ENCODE measurements at regions not wholly inside any gene's neighbourhood (a gene's known extent, or its start where the extent isn't known, plus 50 kb on each side); places are given as distances from the start of the nearest gene placed in this dataset.

DNA sequence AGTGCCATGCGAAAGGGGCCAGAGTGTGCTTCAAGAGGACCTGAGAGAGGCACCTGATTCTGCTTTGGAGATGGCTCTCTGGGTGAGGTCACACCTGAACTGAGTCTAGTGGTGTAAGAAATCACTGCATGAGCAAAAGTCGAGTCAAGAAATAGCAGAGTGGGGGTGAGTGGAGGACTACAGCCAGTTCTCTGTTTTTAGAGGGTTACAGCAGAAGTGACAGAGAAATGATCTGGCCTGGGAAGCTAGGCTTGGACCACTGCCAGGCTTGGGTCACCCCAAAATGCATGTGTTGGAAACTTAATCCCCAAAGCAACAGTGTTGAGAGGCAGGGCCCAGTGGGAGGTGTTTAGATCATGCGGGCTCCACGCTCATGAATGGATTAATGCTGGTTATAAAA, 312.0 kb downstream of the CBLN1 start:
- TF ChIP-seq, protein P1, sequence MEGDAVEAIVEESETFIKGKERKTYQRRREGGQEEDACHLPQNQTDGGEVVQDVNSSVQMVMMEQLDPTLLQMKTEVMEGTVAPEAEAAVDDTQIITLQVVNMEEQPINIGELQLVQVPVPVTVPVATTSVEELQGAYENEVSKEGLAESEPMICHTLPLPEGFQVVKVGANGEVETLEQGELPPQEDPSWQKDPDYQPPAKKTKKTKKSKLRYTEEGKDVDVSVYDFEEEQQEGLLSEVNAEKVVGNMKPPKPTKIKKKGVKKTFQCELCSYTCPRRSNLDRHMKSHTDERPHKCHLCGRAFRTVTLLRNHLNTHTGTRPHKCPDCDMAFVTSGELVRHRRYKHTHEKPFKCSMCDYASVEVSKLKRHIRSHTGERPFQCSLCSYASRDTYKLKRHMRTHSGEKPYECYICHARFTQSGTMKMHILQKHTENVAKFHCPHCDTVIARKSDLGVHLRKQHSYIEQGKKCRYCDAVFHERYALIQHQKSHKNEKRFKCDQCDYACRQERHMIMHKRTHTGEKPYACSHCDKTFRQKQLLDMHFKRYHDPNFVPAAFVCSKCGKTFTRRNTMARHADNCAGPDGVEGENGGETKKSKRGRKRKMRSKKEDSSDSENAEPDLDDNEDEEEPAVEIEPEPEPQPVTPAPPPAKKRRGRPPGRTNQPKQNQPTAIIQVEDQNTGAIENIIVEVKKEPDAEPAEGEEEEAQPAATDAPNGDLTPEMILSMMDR (IDR thresholded peaks at IDR 0.05; ENCODE audit: borderline replicate concordance), result no peak

DNA sequence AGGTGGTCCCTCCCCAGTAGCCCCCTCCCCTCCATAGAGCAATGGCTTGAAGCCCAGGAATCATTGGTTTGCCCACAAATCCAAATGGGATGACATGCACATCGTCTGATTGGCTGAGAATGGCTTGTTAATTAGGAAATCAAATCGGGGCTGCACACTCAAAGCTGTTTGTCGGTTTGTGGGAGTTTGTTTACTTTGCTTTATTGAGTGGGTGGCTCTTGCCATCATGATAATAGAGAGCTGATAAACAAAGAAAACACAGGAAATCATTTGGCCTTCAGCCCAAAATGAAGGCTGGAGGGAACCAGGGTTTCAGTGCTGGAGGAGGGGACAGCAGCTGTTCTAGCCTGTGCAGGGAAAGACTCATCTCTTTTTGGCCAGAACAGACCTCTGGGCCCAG, 316.3 kb downstream of the CBLN1 start:
- TF ChIP-seq, protein P1 (IDR thresholded peaks at IDR 0.05; ENCODE audit: borderline replicate concordance), result no peak
- Histone ChIP-seq H3K27ac (replicated peaks) (no peak overlapping the region), H3K4me3 (no peak overlapping the region)

More for the DNA sequence above, 312.0 kb downstream of the CBLN1 start:
- H3K4me1 ChIP-seq, result no peaks in the 10 kb centered on the region
- H3K36me3 ChIP-seq, result no peaks in the 10 kb centered on the region
- H3K4me3 ChIP-seq, result no peak overlapping the region
- H3K9me3 ChIP-seq (replicated peaks), result no peaks in the 10 kb centered on the region
- H3K27me3 ChIP-seq (ENCODE audit: low read depth), result no peaks in the 10 kb centered on the region
- no peak overlapping the region for H3K27ac ChIP-seq (replicated peaks)
- no peak for DNase-seq
- intact Hi-C loops (cut with micrococcal nuclease), result no loop called here

DNA sequence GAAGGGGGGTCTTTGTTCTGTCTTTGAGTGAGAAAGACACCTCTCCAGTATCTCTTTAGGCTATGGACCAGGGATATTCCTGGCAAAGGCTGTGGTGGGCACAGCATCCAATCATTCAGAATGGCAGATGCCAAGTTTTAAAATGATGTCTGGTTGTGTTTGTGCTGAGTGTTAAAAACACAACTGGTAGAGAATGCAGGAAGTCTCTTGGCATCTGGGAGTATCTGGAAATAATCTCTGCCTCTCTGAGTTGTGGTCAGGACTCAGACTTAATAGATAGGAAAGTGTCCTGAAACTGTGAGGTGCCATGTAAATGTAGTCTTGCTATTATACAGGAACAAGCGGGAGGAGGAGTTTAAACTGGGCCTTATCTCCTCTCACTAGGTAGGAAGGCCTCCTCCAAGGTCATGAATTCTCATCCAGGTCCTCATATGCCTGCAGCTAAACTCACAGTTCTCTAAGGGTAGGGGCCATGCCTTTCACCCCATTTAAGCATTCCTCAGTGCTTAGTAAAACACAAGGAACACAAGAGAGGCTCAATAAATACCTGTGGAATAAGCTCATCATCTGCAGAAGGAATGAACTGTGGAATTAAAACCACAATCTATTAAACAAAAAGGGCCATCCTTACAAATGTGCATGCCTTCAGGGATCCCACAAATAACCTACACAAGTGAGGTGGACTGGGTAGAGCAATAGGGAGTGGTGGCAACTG, 317.6 kb downstream of the CBLN1 start:
- H3K27me3 ChIP-seq (ENCODE audit: low read depth), result no peaks in the 10 kb centered on the region
- intact Hi-C loops (cut with micrococcal nuclease), result no loop called here
- no peak overlapping the region for H3K27ac ChIP-seq (replicated peaks)
- H3K9me3 ChIP-seq (replicated peaks), result no peaks in the 10 kb centered on the region
- no peak overlapping the region for H3K4me3 ChIP-seq
- DNase-seq, result no peak
- H3K4me1 ChIP-seq, result peaks cover 5% of the 10 kb centered on the region
- TF ChIP-seq, protein P1 (IDR thresholded peaks at IDR 0.05; ENCODE audit: borderline replicate concordance), result no peak
- no peaks in the 10 kb centered on the region for H3K36me3 ChIP-seq

More for the DNA sequence above, 316.3 kb downstream of the CBLN1 start:
- intact Hi-C loops (cut with micrococcal nuclease), result no loop called here
- no peaks in the 10 kb centered on the region for H3K9me3 ChIP-seq (replicated peaks)
- H3K4me1 ChIP-seq, result no peaks in the 10 kb centered on the region
- H3K36me3 ChIP-seq, result no peaks in the 10 kb centered on the region
- DNase-seq, result no peak
- no peaks in the 10 kb centered on the region for H3K27me3 ChIP-seq (ENCODE audit: low read depth)

DNA sequence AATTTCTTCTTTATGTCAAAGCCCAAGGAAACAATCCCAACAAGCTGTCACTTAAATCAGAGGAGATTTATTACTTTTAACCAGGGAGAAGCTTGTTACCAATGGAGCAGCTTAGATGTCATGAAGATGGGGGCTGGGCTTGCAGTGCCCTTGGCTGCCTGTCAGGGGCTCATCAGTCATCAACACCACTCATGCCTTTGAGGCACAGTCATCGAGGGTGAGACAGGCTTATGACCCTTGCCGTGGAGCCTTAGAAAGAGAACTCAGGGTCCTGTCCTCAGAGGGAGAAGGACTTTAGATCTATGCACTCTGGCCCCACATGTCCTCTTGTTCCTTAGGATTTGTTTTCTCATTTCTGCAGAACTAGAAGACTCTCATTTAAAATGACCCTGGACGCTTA, 318.3 kb downstream of the CBLN1 start:
- no peak overlapping the region for H3K27ac ChIP-seq (replicated peaks)
- no peaks in the 10 kb centered on the region for H3K36me3 ChIP-seq
- no peaks in the 10 kb centered on the region for H3K27me3 ChIP-seq (ENCODE audit: low read depth)
- DNase-seq, result no peak
- intact Hi-C loops (cut with micrococcal nuclease), result no loop called here
- H3K9me3 ChIP-seq (replicated peaks), result no peaks in the 10 kb centered on the region
- H3K4me3 ChIP-seq, result no peak overlapping the region
- TF ChIP-seq, protein P1 (IDR thresholded peaks at IDR 0.05; ENCODE audit: borderline replicate concordance), result no peak
- H3K4me1 ChIP-seq, result peaks cover 12% of the 10 kb centered on the region

DNA sequence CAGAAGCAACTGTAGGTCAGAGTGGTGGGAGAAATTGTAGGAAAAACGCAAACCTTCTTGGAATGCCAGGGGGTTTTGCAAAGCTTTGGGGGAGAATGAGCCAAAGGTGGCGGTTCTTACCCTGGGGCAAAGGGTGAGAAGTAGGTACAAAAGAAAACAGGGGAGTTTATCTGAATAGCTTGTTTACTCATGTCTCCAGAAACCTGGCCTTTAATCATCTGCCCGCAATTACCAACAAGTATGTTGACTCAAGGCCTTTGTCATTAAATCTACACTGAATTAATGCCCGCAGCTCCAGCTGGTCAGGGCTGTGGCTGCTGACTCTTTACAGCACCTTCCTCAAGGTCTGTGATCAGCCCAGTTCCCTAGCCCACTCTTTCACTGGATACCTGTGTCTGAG, 320.1 kb downstream of the CBLN1 start:
- intact Hi-C loops (cut with micrococcal nuclease), result no loop called here
- Histone ChIP-seq H3K27ac (replicated peaks) (no peak overlapping the region), H3K4me1 (peaks cover 12% of the 10 kb centered on the region)

More for the DNA sequence above, 320.1 kb downstream of the CBLN1 start:
- Histone ChIP-seq H3K36me3 (no peaks in the 10 kb centered on the region), H3K4me3 (no peak overlapping the region), H3K9me3 (replicated peaks) (no peaks in the 10 kb centered on the region), H3K27me3 (ENCODE audit: low read depth) (no peaks in the 10 kb centered on the region)
- DNase-seq, result no peak
- TF ChIP-seq, protein P1 (IDR thresholded peaks at IDR 0.05; ENCODE audit: borderline replicate concordance), result no peak

All from left ventricle myocardium inferior (tissue), 1 donor.